K562 (cell line): ENCODE measurements at regions not wholly inside any gene's neighbourhood (a gene's known extent, or its start where the extent isn't known, plus 50 kb on each side); places are given as distances from the start of the nearest gene placed in this dataset.
A peak's percentile ranks its signal among the peaks of the same experiment; 100 is the strongest.

ENCODE experiments used
- ATAC-seq: fragments of 200-7000 bp; cut with Tn5 transposase; 3 replicates; pipeline ENCODE4 v1.9.1; 2020; ENCODE audit warnings: moderate library complexity
- BruUV-seq: library from RNA; stranded (reverse); fragments of 400-500 nt; replicated peaks from 2 replicates; lab custom pipeline; 2021; lab: Mats Ljungman, UMichigan
- CTCF ChIA-PET: fragments of 300-600 bp; formaldehyde crosslinking; extraction: SDS; loops from one replicate; lab custom pipeline; 2021; ENCODE audit warnings: low intra/inter-chr PET ratio; lab: Yijun Ruan, JAX
- POLR2A ChIA-PET: fragments of 300-600, 350-650 bp; sonication (Branson Sonifier 250); formaldehyde crosslinking; extraction: SDS; loops from one replicate; lab custom pipeline; 2021; ENCODE audit warnings: antibody characterized with exemption, inconsistent platforms; lab: Yijun Ruan, JAX
- DNase-seq, 4 experiments: peaks; one replicate each; pipeline versions ENCODE4 v3.0.0 to v3.0.0-alpha.2; 2011 to 2018; ENCODE audit warnings: low spot score in 3 of 4, mixed read lengths in 3 of 4; ENCODE audit errors: extremely low read depth in 1 of 4
- FAIRE-seq: peaks from 2 replicates; lab custom pipeline; 2011; peaks lifted over from hg19 to GRCh38; lab: Jason Lieb, UNC
- H2AFZ ChIP-seq: 2 replicates; pipeline ENCODE4 v1.6.0; 2011; ENCODE audit warnings: low read depth, low read length, control low read depth, inconsistent platforms
- H3K27ac ChIP-seq: fragments of 200-600 bp; 3 replicates; pipeline ENCODE4 v1.8.0; 2011; ENCODE audit warnings: low read depth, mild to moderate bottlenecking, control low read depth, inconsistent platforms, low read length, moderate library complexity, mixed read lengths; ENCODE audit errors: extremely low read depth
- H3K27me3 ChIP-seq, 2 experiments: fragments of 300-600 bp in 1 of 2; 2 replicates in 1 of 2; 3 replicates in 1 of 2; pipeline versions ENCODE4 v1.6.0 to v1.8.0; 2011; ENCODE audit warnings: inconsistent platforms in 2 of 2, low read length in 2 of 2, mild to moderate bottlenecking in 1 of 2, mixed read lengths in 1 of 2, moderate library complexity in 1 of 2; ENCODE audit not compliant: control insufficient read depth in 2 of 2, insufficient read depth in 2 of 2
- H3K36me3 ChIP-seq: fragments of 300-600 bp; 3 replicates; pipeline ENCODE4 v1.8.0; 2011; ENCODE audit warnings: mild to moderate bottlenecking, low read length, inconsistent platforms; ENCODE audit not compliant: control insufficient read depth, insufficient read depth
- H3K4me1 ChIP-seq, 2 experiments: fragments of 200-600 bp in 1 of 2; replicated peaks in 1 of 2; 2 replicates in 1 of 2; 3 replicates in 1 of 2; pipeline versions ENCODE4 v1.5.1 to v1.8.0; 2011; ENCODE audit warnings: inconsistent platforms in 2 of 2, low read length in 2 of 2, mild to moderate bottlenecking in 1 of 2, mixed read lengths in 1 of 2, moderate library complexity in 1 of 2; ENCODE audit not compliant: control insufficient read depth in 2 of 2, insufficient read depth in 2 of 2
- H3K4me2 ChIP-seq: 2 replicates; pipeline ENCODE4 v1.6.1; 2011; ENCODE audit warnings: low read length, control low read depth, inconsistent platforms, mixed read lengths; ENCODE audit not compliant: insufficient read depth
- H3K4me3 ChIP-seq: fragments of 200-600 bp; sonication (generic), shearing (Covaris generic); 2 replicates; pipeline ENCODE4 v1.5.1; 2016; ENCODE audit warnings: control low read depth, inconsistent platforms
- H3K79me2 ChIP-seq: fragments of 200-600 bp; 3 replicates; pipeline ENCODE4 v1.8.0; 2011; ENCODE audit warnings: low read length, inconsistent platforms; ENCODE audit not compliant: control insufficient read depth, insufficient read depth
- H3K9ac ChIP-seq, 2 experiments: 2 replicates each; pipeline versions ENCODE4 v1.6.0 to v1.6.1; 2011; ENCODE audit warnings: low read depth in 2 of 2, low read length in 2 of 2, control low read depth in 1 of 2, inconsistent platforms in 1 of 2, mild to moderate bottlenecking in 1 of 2, mixed read lengths in 1 of 2; ENCODE audit not compliant: insufficient read depth in 1 of 2
- H3K9me1 ChIP-seq: one replicate; pipeline ENCODE4 v1.6.0; 2011; ENCODE audit warnings: inconsistent platforms, mild to moderate bottlenecking, low read length, moderate library complexity; ENCODE audit not compliant: control insufficient read depth, insufficient read depth
- H3K9me3 ChIP-seq: replicated peaks from 2 replicates; pipeline ENCODE4 v1.5.1; 2011; ENCODE audit warnings: low read depth, low read length, inconsistent platforms; ENCODE audit not compliant: control insufficient read depth, insufficient read depth
- H4K20me1 ChIP-seq: replicated peaks from 2 replicates; pipeline ENCODE4 v1.6.1; 2011; ENCODE audit warnings: low read length, inconsistent platforms, mixed read lengths; ENCODE audit not compliant: control insufficient read depth, insufficient read depth
- DIDO1 ChIP-seq: fragments of 450-650 bp; IDR thresholded peaks from 2 replicates; pipeline ENCODE4 v1.6.1; 2016; ENCODE audit warnings: low read depth, missing biosample characterization, missing genetic modification characterization
- HMG20B ChIP-seq: fragments of 250-450 bp; sonication (Bioruptor Pico); IDR thresholded peaks from 2 replicates; pipeline ENCODE4 v1.5.0; 2021; ENCODE audit warnings: mild to moderate bottlenecking
- IRF9 ChIP-seq: fragments of 450-650 bp; IDR thresholded peaks from 2 replicates; pipeline ENCODE4 v1.6.1; 2016; ENCODE audit warnings: missing biosample characterization, missing genetic modification characterization
- MNT ChIP-seq, 2 experiments: fragments of 450-650 bp; conservative IDR thresholded peaks; 2 replicates each; pipeline ENCODE4 v1.6.1; 2017; ENCODE audit warnings: mild to moderate bottlenecking in 2 of 2, moderate library complexity in 2 of 2
- NCOR1 ChIP-seq: fragments of 450-650 bp; IDR thresholded peaks from 2 replicates; pipeline ENCODE4 v1.6.1; 2016; ENCODE audit warnings: mild to moderate bottlenecking, moderate library complexity
- NRF1 ChIP-seq, 2 experiments: fragments of 450-650 bp; IDR thresholded peaks in 1 of 2; conservative IDR thresholded peaks in 1 of 2; 2 replicates each; pipeline ENCODE4 v1.6.1; 2014; ENCODE audit warnings: mild to moderate bottlenecking in 2 of 2
- SAFB2 ChIP-seq: fragments of 200-400 bp; formaldehyde crosslinking; IDR thresholded peaks from 2 replicates; pipeline ENCODE4 v1.6.1; 2018; ENCODE audit warnings: borderline replicate concordance, low read length, low read depth, moderate library complexity; ENCODE audit not compliant: severe bottlenecking
- SMARCC2 ChIP-seq: fragments of 450-650 bp; IDR thresholded peaks from 2 replicates; pipeline ENCODE4 v1.6.1; 2017; ENCODE audit warnings: antibody characterized with exemption, moderate library complexity, mild to moderate bottlenecking, low read depth
- SREBF2 ChIP-seq: sonication (generic); formaldehyde crosslinking; IDR thresholded peaks from 2 replicates; pipeline ENCODE4 v1.4.0; 2020; ENCODE audit warnings: mild to moderate bottlenecking, missing genetic modification reagents
- THRA ChIP-seq: fragments of 450-650 bp; IDR thresholded peaks from 2 replicates; pipeline ENCODE4 v1.6.1; 2017; ENCODE audit warnings: mild to moderate bottlenecking, moderate library complexity
- ZNF239 ChIP-seq: fragments of 250-450 bp; sonication (Bioruptor Pico); IDR thresholded peaks from 2 replicates; pipeline ENCODE4 v1.4.0; 2020; ENCODE audit warnings: mild to moderate bottlenecking
- ZNF253 ChIP-seq: fragments of 250-450 bp; sonication (Bioruptor Pico); conservative IDR thresholded peaks from 2 replicates; pipeline ENCODE4 v1.6.1; 2021; ENCODE audit warnings: mild to moderate bottlenecking
- WGBS: fragments of 100-300 bp; shearing (Covaris generic); methylation state at CpG from one replicate; pipeline ENCODE4 v1.1.6; 2016; ENCODE audit warnings: low coverage, mixed read lengths; ENCODE audit not compliant: insufficient coverage; ENCODE audit errors: missing lambda C conversion rate; 5-methylcytosine and 5-hydroxymethylcytosine counted together
- in situ Hi-C: fragments of 300-500 bp; cut with MboI; formaldehyde crosslinking; loops from 4 replicates; pipeline ENCODE4 v1.15.0; 2018; ENCODE audit warnings: inconsistent platforms, mixed read lengths
- intact Hi-C: fragments of 100-400 bp; cut with micrococcal nuclease; formaldehyde crosslinking; loops from 2 replicates; pipeline ENCODE4 v1.14.2; 2022

- Histone ChIP-seq H3K4me1 (no peaks in the 10 kb centered on the region), H2AFZ (no peak overlapping the region), H3K27ac (no peak overlapping the region), H3K9me3 (no peaks in the 10 kb centered on the region), H4K20me1 (no peaks in the 10 kb centered on the region)
- POLR2A ChIA-PET: interaction anchor here (1.0 kb wide), 1 partner anchor 9 kb away, joined by 3 read pairs; no protein-coding TSS in a partner anchor
- 8% methylated on average over 2 of the region's 5 CpGs for WGBS
- no peak for TF ChIP-seq MNT (conservative IDR thresholded peaks at IDR 0.05)
- TF ChIP-seq NCOR1: no peak
- TF ChIP-seq THRA: no peak
- no peak for TF ChIP-seq HMG20B (CRISPR knock-in tag)
- no peak for TF ChIP-seq SREBF2 (CRISPR knock-in tag)
- no peak for TF ChIP-seq ZNF253 (CRISPR knock-in tag)
- no peak for TF ChIP-seq SMARCC2
- no peak for TF ChIP-seq ZNF239 (CRISPR knock-in tag)
- no peak for TF ChIP-seq NRF1 (conservative IDR thresholded peaks at IDR 0.05 in 1 of 2, IDR thresholded peaks at IDR 0.05 in 1 of 2)
- TF ChIP-seq SAFB2: no peak
- no peak for TF ChIP-seq IRF9
- TF ChIP-seq DIDO1 (tag): no peak
- TF ChIP-seq, all 486 proteins: peak for 0
- BruUV-seq: no TSS peak
- Histone ChIP-seq H3K36me3 (no peaks in the 10 kb centered on the region), H3K4me2 (no peak overlapping the region), H3K4me3 (no peak overlapping the region), H3K9me1 (no peaks in the 10 kb centered on the region), H3K9ac (0 out of 4 replicates have a peak overlapping the region, but pooled peaks of 1 of the 2 experiments have one; percentile 26), H3K79me2 (no peaks in the 10 kb centered on the region), H3K27me3 (peaks cover 33 to 58% of the 10 kb centered on the region in 2 experiments; a peak in 4 of 5 replicates)
- ATAC-seq (no peak), DNase-seq (no peak), FAIRE-seq (no peak)
- CTCF ChIA-PET: no interaction called here
- intact Hi-C loops (no loop called here), in situ Hi-C loops (no loop called here)
Measured at GRCh38 chr3:194976049-194976451, 290.4 kb downstream of the FAM43A start.
